ENCODE measurements at regions not wholly inside any gene's neighbourhood (a gene's known extent, or its start where the extent isn't known, plus 50 kb on each side); places are given as distances from the start of the nearest gene placed in this dataset.

GRCh38 chrX:145687146-145687545 is 130.5 kb upstream of the SLITRK2 start:
- no peaks in the 10 kb centered on the region for H3K9me3 ChIP-seq (ENCODE audit: low read depth)
- no peak overlapping the region for H3K4me3 ChIP-seq
- H3K79me2 ChIP-seq: no peaks in the 10 kb centered on the region
- H3K9me2 ChIP-seq (replicated peaks; ENCODE audit: insufficient read depth): no peaks in the 10 kb centered on the region
- no peaks in the 10 kb centered on the region for H4K20me1 ChIP-seq (ENCODE audit: insufficient read depth, poor library complexity, severe bottlenecking)
- WGBS (ENCODE audit: low lambda C conversion rate, missing lambda C conversion rate): 81% methylated on average over 4 of the region's 4 CpGs
- no peak for TF ChIP-seq EZH2 (IDR thresholded peaks at IDR 0.05; ENCODE audit: borderline replicate concordance)
- TF ChIP-seq, protein P1, sequence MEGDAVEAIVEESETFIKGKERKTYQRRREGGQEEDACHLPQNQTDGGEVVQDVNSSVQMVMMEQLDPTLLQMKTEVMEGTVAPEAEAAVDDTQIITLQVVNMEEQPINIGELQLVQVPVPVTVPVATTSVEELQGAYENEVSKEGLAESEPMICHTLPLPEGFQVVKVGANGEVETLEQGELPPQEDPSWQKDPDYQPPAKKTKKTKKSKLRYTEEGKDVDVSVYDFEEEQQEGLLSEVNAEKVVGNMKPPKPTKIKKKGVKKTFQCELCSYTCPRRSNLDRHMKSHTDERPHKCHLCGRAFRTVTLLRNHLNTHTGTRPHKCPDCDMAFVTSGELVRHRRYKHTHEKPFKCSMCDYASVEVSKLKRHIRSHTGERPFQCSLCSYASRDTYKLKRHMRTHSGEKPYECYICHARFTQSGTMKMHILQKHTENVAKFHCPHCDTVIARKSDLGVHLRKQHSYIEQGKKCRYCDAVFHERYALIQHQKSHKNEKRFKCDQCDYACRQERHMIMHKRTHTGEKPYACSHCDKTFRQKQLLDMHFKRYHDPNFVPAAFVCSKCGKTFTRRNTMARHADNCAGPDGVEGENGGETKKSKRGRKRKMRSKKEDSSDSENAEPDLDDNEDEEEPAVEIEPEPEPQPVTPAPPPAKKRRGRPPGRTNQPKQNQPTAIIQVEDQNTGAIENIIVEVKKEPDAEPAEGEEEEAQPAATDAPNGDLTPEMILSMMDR (IDR thresholded peaks at IDR 0.05; ENCODE audit: poor library complexity): no peak
- TF ChIP-seq EZH2phosphoT487 (IDR thresholded peaks at IDR 0.05; ENCODE audit: low read depth, severe bottlenecking, unreplicated experiment): no peak
- no peak overlapping the region for H3K27ac ChIP-seq
- no peak for DNase-seq (ENCODE audit: low spot score)
- no peaks in the 10 kb centered on the region for H3K27me3 ChIP-seq
- H2AFZ ChIP-seq: no peak overlapping the region
- H3K36me3 ChIP-seq (replicated peaks; ENCODE audit: insufficient read depth, low read depth): no peaks in the 10 kb centered on the region
- H3K4me2 ChIP-seq: no peak overlapping the region
- no peaks in the 10 kb centered on the region for H3K4me1 ChIP-seq (ENCODE audit: insufficient read depth)

- Histone ChIP-seq H3K4me2 (no peak overlapping the region), H3K79me2 (no peaks in the 10 kb centered on the region), H3K27me3 (no peaks in the 10 kb centered on the region), H3K27ac (no peak overlapping the region), H3K9me3 (ENCODE audit: low read depth) (no peaks in the 10 kb centered on the region), H2AFZ (no peak overlapping the region), H3K36me3 (replicated peaks; ENCODE audit: insufficient read depth, low read depth) (no peaks in the 10 kb centered on the region), H4K20me1 (ENCODE audit: insufficient read depth, poor library complexity, severe bottlenecking) (no peaks in the 10 kb centered on the region), H3K9me2 (replicated peaks; ENCODE audit: insufficient read depth) (no peaks in the 10 kb centered on the region), H3K4me3 (no peak overlapping the region), H3K4me1 (ENCODE audit: insufficient read depth) (no peaks in the 10 kb centered on the region)
- WGBS (ENCODE audit: low lambda C conversion rate, missing lambda C conversion rate): 67% methylated on average over 1 of the region's 1 CpG
- no peak for TF ChIP-seq EZH2phosphoT487 (IDR thresholded peaks at IDR 0.05; ENCODE audit: low read depth, severe bottlenecking, unreplicated experiment)
- TF ChIP-seq, protein P1 (IDR thresholded peaks at IDR 0.05; ENCODE audit: poor library complexity): no peak
- no peak for TF ChIP-seq EZH2 (IDR thresholded peaks at IDR 0.05; ENCODE audit: borderline replicate concordance)
- no peak for DNase-seq (ENCODE audit: low spot score)
Measured at GRCh38 chrX:145687707-145688106, 129.9 kb upstream of the SLITRK2 start.

DNA sequence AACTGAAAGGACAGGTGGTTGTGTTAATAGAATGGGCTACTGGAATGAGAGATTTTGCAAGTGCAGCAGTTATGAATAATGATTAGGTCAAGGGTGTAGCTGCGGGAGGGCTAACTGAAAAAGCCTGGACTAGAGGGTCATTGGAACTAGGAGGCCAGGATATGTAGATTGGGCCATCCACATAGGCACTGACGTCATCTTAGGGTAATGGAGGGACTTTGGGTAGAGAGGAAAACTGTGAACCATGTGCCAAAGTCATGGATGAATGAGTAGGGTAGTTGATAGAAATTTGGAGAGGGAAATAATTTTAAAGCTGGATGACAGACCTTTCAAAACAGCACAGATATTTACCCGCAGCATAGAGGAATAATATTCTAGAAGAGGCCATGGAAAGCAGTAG is 123.6 kb upstream of the SLITRK2 start:
- no peak overlapping the region for H3K4me2 ChIP-seq
- H3K4me1 ChIP-seq (ENCODE audit: insufficient read depth): no peaks in the 10 kb centered on the region
- H3K9me3 ChIP-seq (ENCODE audit: low read depth): no peaks in the 10 kb centered on the region
- H2AFZ ChIP-seq: no peak overlapping the region
- no peaks in the 10 kb centered on the region for H3K36me3 ChIP-seq (replicated peaks; ENCODE audit: insufficient read depth, low read depth)
- no peaks in the 10 kb centered on the region for H4K20me1 ChIP-seq (ENCODE audit: insufficient read depth, poor library complexity, severe bottlenecking)
- no peak overlapping the region for H3K27ac ChIP-seq
- TF ChIP-seq, protein P1 (IDR thresholded peaks at IDR 0.05; ENCODE audit: poor library complexity): no peak
- H3K79me2 ChIP-seq: no peaks in the 10 kb centered on the region
- WGBS (ENCODE audit: low lambda C conversion rate, missing lambda C conversion rate): 66% methylated on average over 3 of the region's 3 CpGs
- DNase-seq (ENCODE audit: low spot score): no peak
- H3K9me2 ChIP-seq (replicated peaks; ENCODE audit: insufficient read depth): no peaks in the 10 kb centered on the region
- no peaks in the 10 kb centered on the region for H3K27me3 ChIP-seq
- no peak overlapping the region for H3K4me3 ChIP-seq

GRCh38 chrX:145715641-145716138 is 101.9 kb upstream of the SLITRK2 start:
- TF ChIP-seq, protein P1 (IDR thresholded peaks at IDR 0.05; ENCODE audit: poor library complexity): no peak
- no peak for TF ChIP-seq EZH2 (IDR thresholded peaks at IDR 0.05; ENCODE audit: borderline replicate concordance)
- no peak for TF ChIP-seq EZH2phosphoT487 (IDR thresholded peaks at IDR 0.05; ENCODE audit: low read depth, severe bottlenecking, unreplicated experiment)
- Histone ChIP-seq H4K20me1 (ENCODE audit: insufficient read depth, poor library complexity, severe bottlenecking) (no peaks in the 10 kb centered on the region), H3K4me3 (no peak overlapping the region), H3K79me2 (no peaks in the 10 kb centered on the region), H3K4me2 (no peak overlapping the region), H3K36me3 (replicated peaks; ENCODE audit: insufficient read depth, low read depth) (no peaks in the 10 kb centered on the region), H3K27me3 (no peaks in the 10 kb centered on the region), H3K9me2 (replicated peaks; ENCODE audit: insufficient read depth) (no peaks in the 10 kb centered on the region), H3K27ac (no peak overlapping the region), H2AFZ (no peak overlapping the region), H3K9me3 (ENCODE audit: low read depth) (no peaks in the 10 kb centered on the region), H3K4me1 (ENCODE audit: insufficient read depth) (no peaks in the 10 kb centered on the region)
- WGBS (ENCODE audit: low lambda C conversion rate, missing lambda C conversion rate): 79% methylated on average over 5 of the region's 5 CpGs
- DNase-seq (ENCODE audit: low spot score): no peak

Data from hepatocyte (in vitro differentiated cells).